B cell (primary cell): ENCODE measurements at regions not wholly inside any gene's neighbourhood (a gene's known extent, or its start where the extent isn't known, plus 50 kb on each side); places are given as distances from the start of the nearest gene placed in this dataset.

Experiments used
- CTCF ChIP-seq: fragments of 200-600 bp; IDR thresholded peaks from one replicate; pipeline ENCODE4 v1.8.0; 2022; ENCODE audit warnings: antibody characterized with exemption, mild to moderate bottlenecking
- EZH2 ChIP-seq: IDR thresholded peaks from 2 replicates; pipeline ENCODE4 v1.6.1; 2012; ENCODE audit warnings: borderline replicate concordance, low read depth, mild to moderate bottlenecking, moderate library complexity, low read length; ENCODE audit not compliant: insufficient read depth, poor library complexity, severe bottlenecking

- no peak for TF ChIP-seq CTCF
- TF ChIP-seq EZH2: no peak
Measured at GRCh38 chr14:97697772-97698171, 900.6 kb downstream of the VRK1 start.
